SK-N-SH treated with all-trans-retinoic acid at 6 μM for 48 hours (cell line): ENCODE measurements at regions not wholly inside any gene's neighbourhood (a gene's known extent, or its start where the extent isn't known, plus 50 kb on each side); places are given as distances from the start of the nearest gene placed in this dataset.

ENCODE experiments used
- CSDC2 ChIP-seq: fragments of 250-450 bp; sonication (Bioruptor Pico); IDR thresholded peaks from 2 replicates; pipeline ENCODE4 v1.5.0; 2020; ENCODE audit warnings: mild to moderate bottlenecking, moderate library complexity
- ESRRG ChIP-seq: fragments of 250-450 bp; sonication (Bioruptor Pico); IDR thresholded peaks from 2 replicates; pipeline ENCODE4 v1.6.1; 2021; ENCODE audit warnings: mild to moderate bottlenecking
- PPARA ChIP-seq: fragments of 250-450 bp; sonication (Bioruptor Pico); IDR thresholded peaks from 2 replicates; pipeline ENCODE4 v1.5.0; 2020; ENCODE audit warnings: mild to moderate bottlenecking, borderline replicate concordance
- RARB ChIP-seq: fragments of 250-450 bp; sonication (Bioruptor Pico); IDR thresholded peaks from 2 replicates; pipeline ENCODE4 v1.8.0; 2021; ENCODE audit warnings: mild to moderate bottlenecking, moderate library complexity
- TCF4 ChIP-seq: fragments of 250-450 bp; sonication (Bioruptor Pico); IDR thresholded peaks from 2 replicates; pipeline ENCODE4 v1.8.0; 2021; ENCODE audit warnings: mild to moderate bottlenecking, moderate library complexity, borderline replicate concordance
- ZC3H10 ChIP-seq: fragments of 250-450 bp; sonication (Bioruptor Pico); IDR thresholded peaks from 2 replicates; pipeline ENCODE4 v1.5.1; 2021; ENCODE audit warnings: mild to moderate bottlenecking, moderate library complexity
- ZFP3 ChIP-seq: fragments of 250-450 bp; sonication (Bioruptor Pico); IDR thresholded peaks from 2 replicates; pipeline ENCODE4 v1.5.0; 2020; ENCODE audit warnings: mild to moderate bottlenecking, moderate library complexity
- ZFP30 ChIP-seq: fragments of 450-650 bp; formaldehyde crosslinking; IDR thresholded peaks from 2 replicates; pipeline ENCODE4 v1.5.0; 2022; ENCODE audit warnings: mild to moderate bottlenecking, moderate library complexity
- TF ChIP-seq, protein P1 (sequence below): fragments of 250-450 bp; sonication (Bioruptor Pico); IDR thresholded peaks from 2 replicates; pipeline ENCODE4 v1.8.0; 2020; ENCODE audit warnings: mild to moderate bottlenecking, moderate library complexity, borderline replicate concordance
- TF ChIP-seq, protein P2 (sequence below): fragments of 250-450 bp; sonication (Bioruptor Pico); IDR thresholded peaks from 2 replicates; pipeline ENCODE4 v1.8.0; 2021; ENCODE audit warnings: low read depth, mild to moderate bottlenecking, moderate library complexity, borderline replicate concordance

DNA sequence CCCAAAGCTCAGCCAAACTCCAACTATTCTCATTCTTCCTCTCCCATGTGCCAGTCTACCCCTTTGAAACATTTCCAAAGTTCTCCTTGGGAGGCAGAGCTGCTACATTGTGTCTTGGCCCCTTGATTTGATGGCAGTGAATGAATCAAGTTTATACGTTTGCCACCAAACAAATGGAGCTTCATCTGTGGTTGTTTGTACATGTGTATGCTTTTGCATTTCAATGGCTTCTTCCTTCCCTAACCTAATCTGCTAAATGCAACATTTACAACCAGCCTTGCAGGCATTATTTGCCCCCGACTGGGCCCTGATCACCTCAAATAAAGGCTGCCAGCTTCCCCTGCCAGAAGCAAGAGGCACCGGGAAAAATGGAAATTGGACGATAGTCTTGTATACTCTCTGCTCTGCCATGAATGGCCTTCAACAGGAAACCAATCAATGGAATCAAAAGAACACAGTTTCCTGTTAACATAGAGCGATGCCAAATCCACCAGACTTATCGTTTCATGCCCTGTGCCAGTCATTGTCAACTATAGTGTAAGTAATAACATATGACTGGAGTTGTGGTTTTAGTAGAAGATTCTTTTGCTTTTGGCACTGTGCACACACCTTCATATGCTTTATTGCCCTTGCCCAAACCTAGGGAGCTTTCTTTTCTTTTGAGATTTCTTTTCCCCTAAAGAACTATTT is 97.8 kb downstream of the TMEM30B start:
- TF ChIP-seq PPARA (CRISPR knock-in tag) = no peak
- TF ChIP-seq, protein P1, sequence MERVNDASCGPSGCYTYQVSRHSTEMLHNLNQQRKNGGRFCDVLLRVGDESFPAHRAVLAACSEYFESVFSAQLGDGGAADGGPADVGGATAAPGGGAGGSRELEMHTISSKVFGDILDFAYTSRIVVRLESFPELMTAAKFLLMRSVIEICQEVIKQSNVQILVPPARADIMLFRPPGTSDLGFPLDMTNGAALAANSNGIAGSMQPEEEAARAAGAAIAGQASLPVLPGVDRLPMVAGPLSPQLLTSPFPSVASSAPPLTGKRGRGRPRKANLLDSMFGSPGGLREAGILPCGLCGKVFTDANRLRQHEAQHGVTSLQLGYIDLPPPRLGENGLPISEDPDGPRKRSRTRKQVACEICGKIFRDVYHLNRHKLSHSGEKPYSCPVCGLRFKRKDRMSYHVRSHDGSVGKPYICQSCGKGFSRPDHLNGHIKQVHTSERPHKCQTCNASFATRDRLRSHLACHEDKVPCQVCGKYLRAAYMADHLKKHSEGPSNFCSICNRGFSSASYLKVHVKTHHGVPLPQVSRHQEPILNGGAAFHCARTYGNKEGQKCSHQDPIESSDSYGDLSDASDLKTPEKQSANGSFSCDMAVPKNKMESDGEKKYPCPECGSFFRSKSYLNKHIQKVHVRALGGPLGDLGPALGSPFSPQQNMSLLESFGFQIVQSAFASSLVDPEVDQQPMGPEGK = no peak
- TF ChIP-seq ESRRG (CRISPR knock-in tag) = no peak
- TF ChIP-seq RARB (CRISPR knock-in tag) = no peak
- TF ChIP-seq ZC3H10 (CRISPR knock-in tag) = no peak
- TF ChIP-seq CSDC2 (CRISPR knock-in tag) = no peak
- TF ChIP-seq, protein P2, sequence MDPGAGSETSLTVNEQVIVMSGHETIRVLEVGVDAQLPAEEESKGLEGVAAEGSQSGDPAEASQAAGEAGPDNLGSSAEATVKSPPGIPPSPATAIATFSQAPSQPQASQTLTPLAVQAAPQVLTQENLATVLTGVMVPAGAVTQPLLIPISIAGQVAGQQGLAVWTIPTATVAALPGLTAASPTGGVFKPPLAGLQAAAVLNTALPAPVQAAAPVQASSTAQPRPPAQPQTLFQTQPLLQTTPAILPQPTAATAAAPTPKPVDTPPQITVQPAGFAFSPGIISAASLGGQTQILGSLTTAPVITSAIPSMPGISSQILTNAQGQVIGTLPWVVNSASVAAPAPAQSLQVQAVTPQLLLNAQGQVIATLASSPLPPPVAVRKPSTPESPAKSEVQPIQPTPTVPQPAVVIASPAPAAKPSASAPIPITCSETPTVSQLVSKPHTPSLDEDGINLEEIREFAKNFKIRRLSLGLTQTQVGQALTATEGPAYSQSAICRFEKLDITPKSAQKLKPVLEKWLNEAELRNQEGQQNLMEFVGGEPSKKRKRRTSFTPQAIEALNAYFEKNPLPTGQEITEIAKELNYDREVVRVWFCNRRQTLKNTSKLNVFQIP (CRISPR knock-in tag) = no peak
- TF ChIP-seq ZFP3 (CRISPR knock-in tag) = no peak
- TF ChIP-seq ZFP30 (CRISPR knock-in tag) = no peak
- TF ChIP-seq TCF4 (CRISPR knock-in tag) = no peak
